ENCODE measurements at regions not wholly inside any gene's neighbourhood (a gene's known extent, or its start where the extent isn't known, plus 50 kb on each side); places are given as distances from the start of the nearest gene placed in this dataset.

- no peak for FAIRE-seq
- no peak for DNase-seq (ENCODE audit: insufficient read length, low spot score)
- TF ChIP-seq POU2F2 (IDR thresholded peaks at IDR 0.05; ENCODE audit: low read depth, low read length) (no peak), POLR2AphosphoS5 (IDR thresholded peaks at IDR 0.05; ENCODE audit: low read depth, low read length) (no peak), TAF1 (IDR thresholded peaks at IDR 0.05; ENCODE audit: low read depth, low read length) (no peak), SPI1 (IDR thresholded peaks at IDR 0.05; ENCODE audit: low read depth, low read length) (no peak), PAX5 (IDR thresholded peaks at IDR 0.05; ENCODE audit: insufficient read depth, low read length, severe bottlenecking) (no peak), POLR2A (IDR thresholded peaks at IDR 0.05; ENCODE audit: low read depth, low read length) (no peak)
Measured at GRCh38 chr17:73831699-73832098, 187.5 kb upstream of the SDK2 start.

- DNase-seq (ENCODE audit: insufficient read length, low spot score) (no peak), FAIRE-seq (no peak)
- TF ChIP-seq POLR2A (IDR thresholded peaks at IDR 0.05; ENCODE audit: low read depth, low read length) (no peak), POLR2AphosphoS5 (IDR thresholded peaks at IDR 0.05; ENCODE audit: low read depth, low read length) (no peak), TAF1 (IDR thresholded peaks at IDR 0.05; ENCODE audit: low read depth, low read length) (no peak)
Measured at GRCh38 chr17:73833775-73834488, 189.7 kb upstream of the SDK2 start.

GRCh38 chr17:73834684-73835343, 190.6 kb upstream of the SDK2 start:
- DNase-seq (ENCODE audit: insufficient read length, low spot score), result no peak
- no peak for FAIRE-seq

DNA sequence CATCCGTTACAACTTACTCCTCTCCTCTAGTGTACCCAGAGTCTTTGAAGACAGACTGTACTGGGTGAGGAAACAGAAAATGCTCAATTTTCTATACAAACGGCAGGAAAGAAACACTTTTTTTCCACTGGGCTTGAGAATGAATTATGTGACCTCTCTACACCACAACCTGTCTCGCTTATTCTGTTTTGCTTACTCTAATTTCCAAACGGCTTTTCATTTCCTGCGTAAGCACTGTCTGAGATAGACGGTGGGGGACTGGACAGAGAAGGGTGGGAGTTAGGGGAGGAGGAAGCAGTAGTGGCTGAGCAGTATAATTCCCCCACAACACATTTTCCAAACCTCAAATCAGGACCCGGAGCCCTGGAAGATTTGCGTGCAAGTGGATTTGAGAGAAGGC, 191.4 kb upstream of the SDK2 start:
- DNase-seq (ENCODE audit: insufficient read length, low spot score) (no peak), FAIRE-seq (no peak)
- no peak for TF ChIP-seq PAX5 (IDR thresholded peaks at IDR 0.05; ENCODE audit: insufficient read depth, low read length, severe bottlenecking)
- TF ChIP-seq POLR2A (IDR thresholded peaks at IDR 0.05; ENCODE audit: low read depth, low read length), result no peak
- TF ChIP-seq POU2F2 (IDR thresholded peaks at IDR 0.05; ENCODE audit: low read depth, low read length), result no peak
- no peak for TF ChIP-seq TAF1 (IDR thresholded peaks at IDR 0.05; ENCODE audit: low read depth, low read length)
- no peak for TF ChIP-seq POLR2AphosphoS5 (IDR thresholded peaks at IDR 0.05; ENCODE audit: low read depth, low read length)
- no peak for TF ChIP-seq SPI1 (IDR thresholded peaks at IDR 0.05; ENCODE audit: low read depth, low read length)

More at GRCh38 chr17:73834684-73835343, 190.6 kb upstream of the SDK2 start:
- TF ChIP-seq SPI1 (IDR thresholded peaks at IDR 0.05; ENCODE audit: low read depth, low read length) (no peak), POLR2A (IDR thresholded peaks at IDR 0.05; ENCODE audit: low read depth, low read length) (no peak), POU2F2 (IDR thresholded peaks at IDR 0.05; ENCODE audit: low read depth, low read length) (no peak), PAX5 (IDR thresholded peaks at IDR 0.05; ENCODE audit: insufficient read depth, low read length, severe bottlenecking) (no peak), TAF1 (IDR thresholded peaks at IDR 0.05; ENCODE audit: low read depth, low read length) (no peak), POLR2AphosphoS5 (IDR thresholded peaks at IDR 0.05; ENCODE audit: low read depth, low read length) (no peak)

DNA sequence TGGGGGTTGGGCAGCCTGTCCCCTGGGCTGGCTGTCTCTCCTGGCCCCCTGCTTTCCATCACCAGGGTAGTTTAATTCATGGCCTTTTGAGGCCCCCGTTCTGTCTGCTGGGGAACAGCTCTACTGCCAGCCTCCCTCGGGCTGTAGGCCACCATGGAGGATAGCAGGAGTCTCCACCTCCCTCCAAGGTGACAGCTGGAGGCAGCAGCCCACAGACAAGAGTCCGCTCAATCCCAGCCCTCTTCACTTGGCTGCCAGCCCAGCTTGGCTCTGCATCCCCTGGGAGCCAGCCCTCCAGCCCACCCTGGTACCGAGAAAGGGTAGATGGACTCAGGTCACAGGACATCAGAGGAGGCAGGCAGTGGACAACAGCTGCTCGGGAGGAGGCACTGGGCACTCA, 194.6 kb upstream of the SDK2 start:
- DNase-seq (ENCODE audit: insufficient read length, low spot score) (no peak), FAIRE-seq (no peak)
- no peak for TF ChIP-seq PAX5 (IDR thresholded peaks at IDR 0.05; ENCODE audit: insufficient read depth, low read length, severe bottlenecking)
- no peak for TF ChIP-seq POLR2A (IDR thresholded peaks at IDR 0.05; ENCODE audit: low read depth, low read length)
- TF ChIP-seq TAF1 (IDR thresholded peaks at IDR 0.05; ENCODE audit: low read depth, low read length), result no peak
- TF ChIP-seq POU2F2 (IDR thresholded peaks at IDR 0.05; ENCODE audit: low read depth, low read length), result no peak
- TF ChIP-seq SPI1 (IDR thresholded peaks at IDR 0.05; ENCODE audit: low read depth, low read length), result no peak
- no peak for TF ChIP-seq POLR2AphosphoS5 (IDR thresholded peaks at IDR 0.05; ENCODE audit: low read depth, low read length)

DNA sequence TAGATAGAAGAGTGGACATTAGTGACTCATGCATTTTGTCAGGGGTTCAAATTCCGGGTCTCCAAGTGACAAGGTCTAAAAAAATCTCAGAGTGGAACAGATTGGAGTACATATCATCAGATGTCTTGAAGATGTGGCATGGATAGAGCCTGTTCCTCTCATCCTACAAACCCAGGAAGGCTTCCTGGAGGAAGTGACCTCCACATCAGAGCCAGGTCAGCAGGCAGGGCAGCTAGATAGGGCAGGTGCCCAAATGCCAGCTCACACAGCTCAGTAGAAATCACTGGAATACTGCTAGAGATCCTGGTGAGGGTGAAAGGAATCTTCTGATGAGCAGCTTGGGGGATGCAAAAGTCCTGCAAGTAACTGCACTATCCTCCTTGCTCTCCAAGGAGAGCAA, 196.6 kb upstream of the SDK2 start:
- no peak for DNase-seq (ENCODE audit: insufficient read length, low spot score)
- TF ChIP-seq TAF1 (IDR thresholded peaks at IDR 0.05; ENCODE audit: low read depth, low read length), result no peak
- no peak for TF ChIP-seq PAX5 (IDR thresholded peaks at IDR 0.05; ENCODE audit: insufficient read depth, low read length, severe bottlenecking)
- TF ChIP-seq POLR2AphosphoS5 (IDR thresholded peaks at IDR 0.05; ENCODE audit: low read depth, low read length), result no peak
- TF ChIP-seq POU2F2 (IDR thresholded peaks at IDR 0.05; ENCODE audit: low read depth, low read length), result no peak
- no peak for TF ChIP-seq POLR2A (IDR thresholded peaks at IDR 0.05; ENCODE audit: low read depth, low read length)
- no peak for TF ChIP-seq SPI1 (IDR thresholded peaks at IDR 0.05; ENCODE audit: low read depth, low read length)
- no peak for FAIRE-seq

DNA sequence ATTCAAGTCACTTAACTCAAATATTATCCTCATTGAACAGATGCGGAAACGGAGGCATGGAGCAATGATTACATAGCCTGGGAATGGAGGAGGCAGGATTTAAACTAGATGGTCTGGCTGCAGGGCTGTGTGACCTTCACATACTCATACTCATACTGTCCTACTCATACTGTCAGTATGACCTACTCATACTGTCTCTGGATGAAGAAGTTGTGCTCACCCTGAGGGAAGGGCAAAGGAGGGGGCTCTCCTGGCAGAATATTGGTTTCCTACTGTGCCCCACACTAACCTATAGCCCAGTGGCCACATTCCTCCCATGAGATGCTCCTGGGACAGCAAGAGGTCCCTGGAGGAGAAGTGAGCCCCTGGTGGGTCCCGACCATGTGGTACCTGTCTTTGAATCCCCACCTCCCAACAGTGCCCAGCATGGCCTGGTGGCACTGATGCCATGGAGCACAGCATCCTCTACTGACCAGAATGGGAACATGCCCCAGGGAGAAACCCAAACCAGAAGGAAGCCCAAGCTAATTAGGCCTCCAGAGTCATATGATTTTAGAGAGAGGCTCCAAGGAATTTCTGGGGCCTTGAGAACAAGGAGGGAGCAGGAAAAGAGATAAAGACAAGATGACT, 197.3 kb upstream of the SDK2 start:
- no peak for DNase-seq (ENCODE audit: insufficient read length, low spot score)
- FAIRE-seq, result no peak
- TF ChIP-seq SPI1 (IDR thresholded peaks at IDR 0.05; ENCODE audit: low read depth, low read length), result no peak
- no peak for TF ChIP-seq POLR2AphosphoS5 (IDR thresholded peaks at IDR 0.05; ENCODE audit: low read depth, low read length)
- TF ChIP-seq POLR2A (IDR thresholded peaks at IDR 0.05; ENCODE audit: low read depth, low read length), result no peak
- TF ChIP-seq PAX5 (IDR thresholded peaks at IDR 0.05; ENCODE audit: insufficient read depth, low read length, severe bottlenecking), result no peak
- TF ChIP-seq POU2F2 (IDR thresholded peaks at IDR 0.05; ENCODE audit: low read depth, low read length), result no peak
- TF ChIP-seq TAF1 (IDR thresholded peaks at IDR 0.05; ENCODE audit: low read depth, low read length), result no peak

- DNase-seq (ENCODE audit: insufficient read length, low spot score) (no peak), FAIRE-seq (no peak)
- TF ChIP-seq POLR2A (IDR thresholded peaks at IDR 0.05; ENCODE audit: low read depth, low read length) (no peak), POU2F2 (IDR thresholded peaks at IDR 0.05; ENCODE audit: low read depth, low read length) (no peak), PAX5 (IDR thresholded peaks at IDR 0.05; ENCODE audit: insufficient read depth, low read length, severe bottlenecking) (no peak), POLR2AphosphoS5 (IDR thresholded peaks at IDR 0.05; ENCODE audit: low read depth, low read length) (no peak), SPI1 (IDR thresholded peaks at IDR 0.05; ENCODE audit: low read depth, low read length) (no peak), TAF1 (IDR thresholded peaks at IDR 0.05; ENCODE audit: low read depth, low read length) (no peak)
Measured at GRCh38 chr17:73847952-73848351, 203.7 kb upstream of the SDK2 start.

GRCh38 chr17:73850426-73850825, 206.2 kb upstream of the SDK2 start:
- FAIRE-seq (no peak), DNase-seq (ENCODE audit: insufficient read length, low spot score) (no peak)
- TF ChIP-seq PAX5 (IDR thresholded peaks at IDR 0.05; ENCODE audit: insufficient read depth, low read length, severe bottlenecking) (no peak), POU2F2 (IDR thresholded peaks at IDR 0.05; ENCODE audit: low read depth, low read length) (no peak), POLR2AphosphoS5 (IDR thresholded peaks at IDR 0.05; ENCODE audit: low read depth, low read length) (no peak), TAF1 (IDR thresholded peaks at IDR 0.05; ENCODE audit: low read depth, low read length) (no peak), POLR2A (IDR thresholded peaks at IDR 0.05; ENCODE audit: low read depth, low read length) (no peak), SPI1 (IDR thresholded peaks at IDR 0.05; ENCODE audit: low read depth, low read length) (no peak)

Data from GM12891 (cell line).